ENCODE measurements at regions not wholly inside any gene's neighbourhood (a gene's known extent, or its start where the extent isn't known, plus 50 kb on each side); places are given as distances from the start of the nearest gene placed in this dataset.

GRCh38 chr6:95091823-95092436 is 485.4 kb upstream of the MANEA start:
- H3K27ac ChIP-seq (ENCODE audit: low read depth, low read length): no peak overlapping the region
- H3K79me1 ChIP-seq (ENCODE audit: low read depth, low read length): no peaks in the 10 kb centered on the region
- DNase-seq (ENCODE audit: low read depth in 1 of 2, low spot score in 2 of 2): no peak
- no peak overlapping the region for H4K5ac ChIP-seq (ENCODE audit: insufficient read length, low read depth, low read length)
- 76% methylated on average over 5 of the region's 5 CpGs; no CpG with 5 or more reads in 1 of the 2 experiments for WGBS, 2 experiments (ENCODE audit: extremely low coverage in 1 of 2, insufficient coverage in 1 of 2, insufficient read length in 1 of 2, insufficient replicate concordance in 2 of 2, low coverage in 1 of 2, low lambda C conversion rate in 2 of 2, missing lambda C conversion rate in 1 of 2)
- no peak overlapping the region for H4K8ac ChIP-seq (ENCODE audit: extremely low read depth, insufficient read depth, low read length)
- no peak for FAIRE-seq
- H3K9me3 ChIP-seq (ENCODE audit: insufficient read depth in 2 of 2, low read depth in 1 of 2, low read length in 1 of 2): no peaks in the 10 kb centered on the region
- H3K9ac ChIP-seq (replicated peaks in 1 of 4; ENCODE audit: extremely low read depth in 1 of 4, low read depth in 3 of 4, low read length in 3 of 4): no peak overlapping the region
- no peak overlapping the region for H2BK5ac ChIP-seq (ENCODE audit: low read depth, low read length)
- no peaks in the 10 kb centered on the region for H4K20me1 ChIP-seq (replicated peaks in 1 of 2; ENCODE audit: control insufficient read depth in 1 of 2, insufficient read depth in 2 of 2, low read length in 2 of 2)
- H3K4me1 ChIP-seq (replicated peaks in 1 of 4; ENCODE audit: control insufficient read depth in 3 of 4, insufficient read depth in 4 of 4, low read length in 3 of 4): no peaks in the 10 kb centered on the region
- H2BK120ac ChIP-seq (replicated peaks; ENCODE audit: low read depth, low read length): no peak overlapping the region
- H3K23me2 ChIP-seq (ENCODE audit: low read depth, low read length): no peaks in the 10 kb centered on the region
- POLR2A ChIA-PET (ENCODE audit: partially characterized antibody): no interaction called here
- CTCF ChIA-PET (ENCODE audit: partially characterized antibody): interaction anchor here (0.6 to 2.7 kb wide), 30 partner anchors 8 to 1668 kb away, joined by 3 to 15 read pairs (median 3); no protein-coding TSS in a partner anchor
- H4K91ac ChIP-seq (replicated peaks; ENCODE audit: insufficient read length, low read length): no peak overlapping the region
- no peak overlapping the region for H2BK12ac ChIP-seq (ENCODE audit: low read depth, low read length)
- H3K56ac ChIP-seq (replicated peaks; ENCODE audit: insufficient read length, low read depth, low read length): no peak overlapping the region
- H3K18ac ChIP-seq (ENCODE audit: extremely low read depth, low read length): no peak overlapping the region
- H3K4me3 ChIP-seq (ENCODE audit: extremely low read depth in 1 of 4, insufficient read depth in 2 of 4, low read depth in 3 of 4, low read length in 4 of 4): no peak overlapping the region
- H3K36me3 ChIP-seq (ENCODE audit: control insufficient read depth in 2 of 4, insufficient read depth in 4 of 4, low read length in 3 of 4): no peaks in the 10 kb centered on the region
- H2AK5ac ChIP-seq (ENCODE audit: low read depth, low read length): no peak overlapping the region
- H2BK15ac ChIP-seq (ENCODE audit: low read length): no peak overlapping the region
- peak in 2 of 3 experiments; percentile 15 to 45; a peak in 2 of 4 replicates for TF ChIP-seq CTCF (IDR thresholded peaks at IDR 0.05; ENCODE audit: control extremely low read depth in 1 of 3, insufficient read depth in 1 of 3, low read depth in 1 of 3, low read length in 3 of 3)
- TF ChIP-seq MAFK (IDR thresholded peaks at IDR 0.05; ENCODE audit: low read depth, low read length): no peak
- no peak for TF ChIP-seq EP300 (IDR thresholded peaks at IDR 0.05; ENCODE audit: borderline replicate concordance in 1 of 2, low read depth in 2 of 2, low read length in 2 of 2)
- TF ChIP-seq KDM1A (IDR thresholded peaks at IDR 0.05; ENCODE audit: borderline replicate concordance, low read length): no peak
- peak; percentile 76 to 81 for TF ChIP-seq RAD21 (IDR thresholded peaks at IDR 0.05 in 1 of 2, conservative IDR thresholded peaks at IDR 0.05 in 1 of 2; ENCODE audit: low read depth in 2 of 2, low read length in 2 of 2)
- no peak overlapping the region for H3K4me2 ChIP-seq (ENCODE audit: insufficient read depth in 1 of 2, low read depth in 2 of 2, low read length in 2 of 2)
- no peaks in the 10 kb centered on the region for H3K27me3 ChIP-seq (replicated peaks in 1 of 4; ENCODE audit: control insufficient read depth in 3 of 4, extremely low read depth in 1 of 4, insufficient read depth in 3 of 4, low read length in 3 of 4)
- no peak overlapping the region for H3K14ac ChIP-seq (ENCODE audit: insufficient read length)
- H3K23ac ChIP-seq (ENCODE audit: insufficient read length): no peak overlapping the region
- no peak overlapping the region for H2BK20ac ChIP-seq (ENCODE audit: low read length)
- no peaks in the 10 kb centered on the region for H3K79me2 ChIP-seq (ENCODE audit: control insufficient read depth in 1 of 2, insufficient read depth in 2 of 2, low read length in 2 of 2)
- no peak overlapping the region for H2AFZ ChIP-seq (ENCODE audit: low read length)
- no peak overlapping the region for H3K4ac ChIP-seq (replicated peaks; ENCODE audit: insufficient read length, low read depth, low read length)
